ENCODE measurements at regions not wholly inside any gene's neighbourhood (a gene's known extent, or its start where the extent isn't known, plus 50 kb on each side); places are given as distances from the start of the nearest gene placed in this dataset.

- 90 to 96% methylated on average over 2 of the region's 2 CpGs for WGBS, 2 donors
- no peak for DNase-seq
- H3K27ac ChIP-seq: no peak overlapping the region
- H3K4me3 ChIP-seq: no peak overlapping the region
- H3K27me3 ChIP-seq: no peaks in the 10 kb centered on the region
- H3K4me1 ChIP-seq: no peaks in the 10 kb centered on the region
- ATAC-seq (ENCODE audit: low FRiP score in 2 of 2): no peak
- no peaks in the 10 kb centered on the region for H3K36me3 ChIP-seq
- H3K9me3 ChIP-seq: no peaks in the 10 kb centered on the region
- TF ChIP-seq POLR2AphosphoS5 (IDR thresholded peaks at IDR 0.05) (no peak), EP300 (IDR thresholded peaks at IDR 0.05) (no peak), POLR2A (IDR thresholded peaks at IDR 0.05) (no peak)
- TF ChIP-seq, protein P1, sequence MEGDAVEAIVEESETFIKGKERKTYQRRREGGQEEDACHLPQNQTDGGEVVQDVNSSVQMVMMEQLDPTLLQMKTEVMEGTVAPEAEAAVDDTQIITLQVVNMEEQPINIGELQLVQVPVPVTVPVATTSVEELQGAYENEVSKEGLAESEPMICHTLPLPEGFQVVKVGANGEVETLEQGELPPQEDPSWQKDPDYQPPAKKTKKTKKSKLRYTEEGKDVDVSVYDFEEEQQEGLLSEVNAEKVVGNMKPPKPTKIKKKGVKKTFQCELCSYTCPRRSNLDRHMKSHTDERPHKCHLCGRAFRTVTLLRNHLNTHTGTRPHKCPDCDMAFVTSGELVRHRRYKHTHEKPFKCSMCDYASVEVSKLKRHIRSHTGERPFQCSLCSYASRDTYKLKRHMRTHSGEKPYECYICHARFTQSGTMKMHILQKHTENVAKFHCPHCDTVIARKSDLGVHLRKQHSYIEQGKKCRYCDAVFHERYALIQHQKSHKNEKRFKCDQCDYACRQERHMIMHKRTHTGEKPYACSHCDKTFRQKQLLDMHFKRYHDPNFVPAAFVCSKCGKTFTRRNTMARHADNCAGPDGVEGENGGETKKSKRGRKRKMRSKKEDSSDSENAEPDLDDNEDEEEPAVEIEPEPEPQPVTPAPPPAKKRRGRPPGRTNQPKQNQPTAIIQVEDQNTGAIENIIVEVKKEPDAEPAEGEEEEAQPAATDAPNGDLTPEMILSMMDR (IDR thresholded peaks at IDR 0.05): no peak
These were observed 559.8 kb upstream of the ATXN8OS start for GRCh38 chr13:69547780-69548179.

GRCh38 chr13:69545551-69545950 lies 562.1 kb upstream of the ATXN8OS start:
- Histone ChIP-seq H3K36me3 (no peaks in the 10 kb centered on the region), H3K4me1 (no peaks in the 10 kb centered on the region), H3K4me3 (no peak overlapping the region), H3K27me3 (no peaks in the 10 kb centered on the region), H3K27ac (no peak overlapping the region), H3K9me3 (no peaks in the 10 kb centered on the region)
- no peak for TF ChIP-seq EP300 (IDR thresholded peaks at IDR 0.05)
- TF ChIP-seq POLR2AphosphoS5 (IDR thresholded peaks at IDR 0.05): no peak
- TF ChIP-seq, protein P1 (IDR thresholded peaks at IDR 0.05): no peak
- no peak for TF ChIP-seq POLR2A (IDR thresholded peaks at IDR 0.05)
- ATAC-seq (ENCODE audit: low FRiP score in 2 of 2) (no peak), DNase-seq (no peak)
- WGBS, 2 donors: 32 to 55% methylated on average over 1 of the region's 1 CpG

GRCh38 chr13:69524459-69525150 lies 583.0 kb upstream of the ATXN8OS start:
- H3K4me1 ChIP-seq: no peaks in the 10 kb centered on the region
- no peak for DNase-seq

GRCh38 chr13:69496981-69497380 lies 610.6 kb upstream of the ATXN8OS start:
- 85 to 90% methylated on average over 2 of the region's 2 CpGs for WGBS, 2 donors
- TF ChIP-seq POLR2A (IDR thresholded peaks at IDR 0.05): no peak
- no peak for TF ChIP-seq EP300 (IDR thresholded peaks at IDR 0.05)
- TF ChIP-seq, protein P1 (IDR thresholded peaks at IDR 0.05): no peak
- TF ChIP-seq POLR2AphosphoS5 (IDR thresholded peaks at IDR 0.05): no peak
- no peak overlapping the region for H3K27ac ChIP-seq
- no peaks in the 10 kb centered on the region for H3K27me3 ChIP-seq
- H3K9me3 ChIP-seq: no peaks in the 10 kb centered on the region
- H3K4me3 ChIP-seq: no peak overlapping the region
- no peaks in the 10 kb centered on the region for H3K4me1 ChIP-seq
- H3K36me3 ChIP-seq: no peaks in the 10 kb centered on the region
- DNase-seq: no peak
- ATAC-seq (ENCODE audit: low FRiP score in 2 of 2): no peak

More at GRCh38 chr13:69524459-69525150, 583.0 kb upstream of the ATXN8OS start:
- H3K27ac ChIP-seq: no peak overlapping the region
- TF ChIP-seq POLR2AphosphoS5 (IDR thresholded peaks at IDR 0.05) (no peak), POLR2A (IDR thresholded peaks at IDR 0.05) (no peak), EP300 (IDR thresholded peaks at IDR 0.05) (no peak)
- TF ChIP-seq, protein P1 (IDR thresholded peaks at IDR 0.05): no peak
- no peak for ATAC-seq (ENCODE audit: low FRiP score in 2 of 2)
- H3K27me3 ChIP-seq: no peaks in the 10 kb centered on the region
- WGBS, 2 donors: 44 to 46% methylated on average over 2 of the region's 2 CpGs
- no peaks in the 10 kb centered on the region for H3K9me3 ChIP-seq
- H3K4me3 ChIP-seq: no peak overlapping the region
- no peaks in the 10 kb centered on the region for H3K36me3 ChIP-seq

DNA sequence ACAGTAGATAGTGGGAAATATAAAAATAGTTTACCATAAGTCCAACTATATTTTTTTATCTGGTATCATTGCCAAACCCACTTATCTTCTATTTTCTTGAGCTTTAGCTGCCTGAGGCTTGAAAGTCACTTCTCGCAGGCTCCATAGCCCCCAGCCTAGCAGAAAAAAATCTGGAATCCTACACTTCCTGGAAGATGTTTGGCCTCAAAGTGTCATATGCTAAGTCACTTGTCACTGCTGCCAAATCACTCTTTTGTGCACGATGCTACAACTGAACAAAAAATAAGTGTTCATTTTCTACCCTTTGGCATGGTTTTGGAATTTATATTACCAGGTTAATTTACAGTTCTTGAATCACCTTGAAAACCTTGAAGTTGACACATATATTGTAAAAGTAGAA lies 612.5 kb upstream of the ATXN8OS start:
- H3K4me3 ChIP-seq: no peak overlapping the region
- no peaks in the 10 kb centered on the region for H3K36me3 ChIP-seq
- ATAC-seq (ENCODE audit: low FRiP score in 2 of 2) (no peak), DNase-seq (no peak)
- no peak overlapping the region for H3K27ac ChIP-seq
- no peak for TF ChIP-seq EP300 (IDR thresholded peaks at IDR 0.05)
- no peak for TF ChIP-seq POLR2A (IDR thresholded peaks at IDR 0.05)
- no peak for TF ChIP-seq POLR2AphosphoS5 (IDR thresholded peaks at IDR 0.05)
- TF ChIP-seq, protein P1 (IDR thresholded peaks at IDR 0.05): no peak
- H3K27me3 ChIP-seq: no peaks in the 10 kb centered on the region
- no peaks in the 10 kb centered on the region for H3K9me3 ChIP-seq
- 62 to 73% methylated on average over 2 of the region's 2 CpGs for WGBS, 2 donors
- no peaks in the 10 kb centered on the region for H3K4me1 ChIP-seq

Data from upper lobe of left lung (tissue), 6 donors.